T follicular helper cell (primary cell): ENCODE measurements at regions not wholly inside any gene's neighbourhood (a gene's known extent, or its start where the extent isn't known, plus 50 kb on each side); places are given as distances from the start of the nearest gene placed in this dataset.
"Not testable (repeated sequence)": the region's sequence is repeated elsewhere in the genome, so short reads cannot be mapped to it uniquely, and the experiment has no call there.

Experiments used
- DNase-seq: peaks from one replicate; pipeline ENCODE4 v3.0.0-alpha.2; 2020; ENCODE audit warnings: low read depth

DNA sequence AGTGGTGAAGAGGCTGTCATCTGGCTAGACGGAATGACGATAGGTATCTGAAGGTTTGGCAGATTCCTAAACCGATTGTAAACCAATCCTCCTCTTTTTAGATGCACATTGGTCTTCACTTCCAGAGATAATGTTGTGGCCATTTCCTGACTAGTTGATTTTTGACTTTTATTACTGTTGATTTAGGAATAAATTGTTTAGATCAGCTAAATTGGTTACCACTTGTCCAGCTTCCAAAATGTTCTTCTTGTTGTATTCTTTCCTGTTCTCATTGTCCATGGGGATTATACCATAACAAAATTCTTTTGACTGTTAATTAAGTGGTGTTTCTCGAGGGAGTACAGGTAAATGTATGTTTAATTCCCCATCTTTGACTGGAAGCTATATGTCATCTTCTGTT lies 119.7 kb downstream of the MACROH2A1 start:
- no peak for DNase-seq

DNA sequence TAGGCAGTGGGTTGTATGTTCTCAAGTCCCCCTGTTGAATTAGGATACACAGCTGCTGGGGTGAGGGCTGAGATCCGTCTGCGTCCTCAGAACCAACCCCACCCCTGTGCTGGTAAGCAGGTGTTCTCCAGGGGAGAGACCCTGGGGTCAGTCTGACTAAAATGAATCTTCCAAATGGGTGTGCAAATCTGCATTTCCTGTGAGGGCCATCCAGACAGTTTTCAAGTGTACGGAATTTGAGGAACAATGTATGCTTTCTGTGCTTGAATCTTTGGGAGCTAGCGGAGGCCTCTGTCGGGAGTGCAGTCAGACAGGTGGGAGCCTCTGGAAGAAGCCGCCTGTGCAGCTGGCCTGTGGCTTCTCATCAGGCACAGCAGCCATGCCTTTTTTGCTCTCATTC lies 122.9 kb downstream of the MACROH2A1 start:
- DNase-seq, result no peak

DNA sequence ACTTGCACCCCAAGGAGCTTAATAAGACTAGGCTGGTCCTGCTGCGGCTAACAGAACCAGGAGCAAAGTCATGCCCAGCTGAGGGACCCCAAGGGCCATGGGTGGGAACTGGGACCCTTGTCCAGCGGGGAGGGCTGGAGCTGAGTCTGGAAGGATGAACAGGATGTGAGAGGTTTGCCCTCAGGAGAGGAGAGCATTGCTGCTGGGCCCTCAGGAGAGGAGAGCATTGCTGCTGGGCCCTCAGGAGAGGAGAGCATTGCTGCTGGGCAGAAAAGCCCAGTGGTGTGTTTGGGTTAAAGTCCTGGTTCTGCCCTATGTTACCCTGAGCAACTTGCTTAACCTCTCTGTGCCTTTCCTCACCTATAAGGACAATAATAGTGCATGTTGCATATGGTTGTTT lies 125.8 kb downstream of the MACROH2A1 start:
- no peak for DNase-seq

DNA sequence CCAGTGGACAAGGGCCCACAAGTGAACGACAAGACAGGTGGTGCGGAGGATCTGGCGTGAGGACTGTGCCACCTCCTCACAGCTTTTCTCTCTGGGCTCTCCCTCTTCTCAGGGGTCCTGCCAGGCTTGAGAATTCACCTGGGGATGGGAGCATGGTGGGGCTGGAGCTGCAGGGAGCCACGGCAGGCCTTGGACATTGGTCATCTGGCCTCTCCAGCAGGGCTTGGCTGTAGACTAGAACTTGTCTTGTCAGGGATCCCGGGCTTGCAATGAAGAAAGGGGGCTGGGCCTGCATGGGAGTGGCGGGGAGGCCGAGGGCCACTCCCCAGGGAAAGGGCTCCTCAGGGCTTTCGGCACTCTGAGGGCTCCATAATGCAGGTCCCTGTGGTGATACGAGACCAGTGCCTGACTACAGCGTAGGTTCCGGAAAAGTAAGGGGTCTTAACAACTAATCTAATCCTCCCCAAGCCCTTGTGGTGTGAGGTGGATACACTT lies 126.7 kb downstream of the MACROH2A1 start:
- no peak for DNase-seq

DNA sequence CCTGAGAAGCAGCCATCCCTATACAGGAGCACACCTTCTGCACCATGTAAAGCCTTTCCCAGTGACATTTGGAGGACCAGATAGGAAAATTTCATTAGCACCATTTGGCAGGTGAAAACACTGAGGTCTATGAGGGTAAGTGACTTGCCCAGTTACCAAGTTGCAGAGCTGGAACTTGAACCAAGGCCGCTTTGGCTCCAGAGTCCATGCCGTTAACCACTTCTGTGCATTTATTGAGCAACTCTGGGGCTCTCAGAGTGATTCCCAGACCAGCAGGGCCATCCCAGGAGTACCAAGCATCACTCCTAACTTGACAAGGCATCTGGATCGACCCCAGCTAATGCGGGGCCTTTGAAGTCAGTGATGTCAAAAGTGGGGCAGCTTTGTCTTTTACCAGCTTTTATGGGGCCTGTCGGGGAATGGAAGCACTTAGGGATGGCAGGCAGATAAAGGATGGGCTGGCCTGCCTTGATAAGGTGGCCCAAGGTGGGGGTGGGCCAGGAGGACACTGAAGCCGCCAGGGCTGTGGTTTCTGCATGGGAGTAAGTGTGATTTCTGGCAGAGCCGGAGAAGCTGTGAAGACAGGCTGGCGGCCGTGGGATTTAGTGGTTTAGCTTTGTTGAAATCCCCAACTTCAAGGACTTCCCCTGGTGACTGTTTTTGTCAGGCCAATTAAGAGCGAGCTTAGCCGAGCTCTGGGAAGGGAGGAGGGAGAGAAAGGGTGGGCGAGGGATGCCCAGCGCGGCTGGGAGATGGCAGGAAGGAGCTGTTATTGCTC lies 127.3 kb downstream of the MACROH2A1 start:
- no peak for DNase-seq

DNA sequence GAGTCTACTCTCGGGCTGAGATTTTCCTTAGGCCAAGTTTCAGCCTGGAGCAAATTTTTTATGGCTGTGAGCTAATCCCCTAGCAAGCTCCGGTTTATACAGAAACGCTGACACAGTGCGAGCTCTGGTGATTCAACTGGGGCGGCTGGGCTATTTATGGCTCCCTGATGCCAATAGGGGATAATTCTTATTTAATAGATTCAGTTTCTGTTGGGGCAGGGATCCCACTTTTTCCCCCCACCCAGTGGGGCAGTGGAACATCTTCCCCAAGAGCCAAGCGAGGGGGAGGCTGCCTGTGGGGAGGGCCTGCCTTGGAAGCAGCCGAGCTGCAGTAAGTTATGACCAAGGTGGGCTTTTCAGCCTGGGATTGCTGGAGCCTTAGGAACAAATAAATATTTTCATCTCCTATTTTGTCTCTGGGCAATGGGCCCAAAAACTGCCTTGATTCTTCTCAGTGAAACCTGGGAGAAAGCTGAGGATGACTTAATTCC lies 129.1 kb downstream of the MACROH2A1 start:
- no peak for DNase-seq

DNA sequence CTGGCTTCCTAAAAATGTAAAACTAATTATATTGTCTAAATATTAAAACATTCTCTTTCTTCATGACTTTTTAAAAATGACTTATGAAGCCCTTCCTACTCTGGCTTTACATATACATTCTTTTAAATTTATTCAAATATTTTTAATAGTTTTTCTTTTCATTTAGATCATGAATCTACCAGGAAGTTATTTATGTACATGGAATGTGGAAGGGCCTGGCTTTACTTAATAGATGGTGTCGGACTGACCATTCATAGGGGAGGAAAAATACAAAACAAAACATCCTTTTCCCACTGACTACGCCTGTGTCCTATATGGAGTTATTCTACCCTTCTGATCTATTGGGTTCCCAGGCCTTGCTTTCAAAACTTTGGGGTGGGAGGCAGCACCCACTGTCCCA lies 129.8 kb downstream of the MACROH2A1 start:
- DNase-seq, result no peak

DNA sequence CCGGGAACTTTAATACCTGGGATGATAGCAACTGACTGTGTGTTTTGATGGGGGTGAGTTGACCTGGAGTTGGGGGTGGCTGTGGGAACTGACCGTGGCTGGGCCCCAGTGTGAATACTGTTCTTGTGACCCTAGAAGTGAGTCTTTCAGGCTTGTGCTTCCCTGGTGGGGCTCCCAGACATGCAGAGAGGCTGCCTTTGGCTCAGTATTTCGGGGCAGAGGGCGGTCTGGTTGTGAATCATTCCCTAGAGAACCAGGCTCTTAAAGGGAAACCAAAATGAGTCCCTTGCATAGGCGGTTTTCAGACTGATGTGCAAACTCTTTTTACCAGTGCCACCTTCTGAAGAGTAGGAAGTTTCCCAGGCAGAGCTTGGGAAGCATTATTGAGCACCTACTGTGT lies 132.1 kb downstream of the MACROH2A1 start:
- no peak for DNase-seq

DNA sequence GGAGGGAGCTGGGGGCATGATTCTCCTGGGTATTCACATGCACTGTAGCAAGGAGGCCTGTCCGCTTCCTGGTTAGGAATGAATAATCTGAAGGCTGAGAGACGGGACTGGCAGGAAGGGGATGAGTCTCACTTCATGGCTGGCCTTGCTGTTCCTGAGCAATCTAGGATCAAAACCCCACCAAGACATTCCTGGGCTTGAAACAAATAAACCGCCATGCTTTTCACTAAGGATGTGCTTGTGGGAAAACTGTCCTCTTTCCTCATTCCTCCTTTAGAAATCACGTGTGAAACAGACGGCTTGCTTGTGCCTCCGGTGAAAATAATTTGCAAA lies 132.8 kb downstream of the MACROH2A1 start:
- no peak for DNase-seq

DNA sequence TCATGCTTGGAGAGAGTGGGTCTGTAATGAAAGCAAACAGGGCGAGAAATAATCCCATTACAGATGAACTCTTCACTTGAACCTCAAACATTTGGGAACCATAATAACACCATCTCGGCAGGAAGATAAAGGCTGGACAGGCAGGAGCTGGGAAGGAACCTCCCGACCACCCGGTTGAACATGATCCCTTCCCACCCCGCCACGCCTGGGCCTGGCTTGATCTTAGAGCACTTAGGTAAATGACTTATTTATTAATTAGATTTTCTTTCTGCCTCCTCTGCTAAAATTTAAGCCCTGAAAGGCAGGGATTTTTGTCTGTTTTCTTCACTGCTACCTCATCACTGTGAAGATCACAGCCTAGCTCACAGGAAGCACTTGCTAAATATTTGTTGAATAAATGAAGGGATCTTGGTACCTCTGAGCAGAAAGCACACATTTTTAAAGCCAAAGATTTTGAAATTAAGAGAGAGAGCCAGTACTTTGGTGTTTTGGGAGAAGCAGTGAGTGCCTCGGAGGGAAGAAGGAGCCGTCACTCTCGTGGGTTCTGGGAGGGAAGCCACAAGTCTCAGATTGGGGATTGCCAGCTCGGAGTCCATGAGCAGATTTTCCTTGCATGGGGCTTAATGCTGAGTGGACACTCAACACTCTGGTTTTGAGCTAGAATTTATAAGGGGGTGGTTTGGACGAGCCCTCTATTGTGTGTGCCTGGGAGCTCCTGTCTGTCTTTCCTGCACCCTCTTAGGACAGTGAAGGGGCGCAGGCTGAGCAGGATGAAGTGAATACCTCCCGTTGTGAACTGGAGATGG lies 133.3 kb downstream of the MACROH2A1 start:
- DNase-seq, result no peak

DNA sequence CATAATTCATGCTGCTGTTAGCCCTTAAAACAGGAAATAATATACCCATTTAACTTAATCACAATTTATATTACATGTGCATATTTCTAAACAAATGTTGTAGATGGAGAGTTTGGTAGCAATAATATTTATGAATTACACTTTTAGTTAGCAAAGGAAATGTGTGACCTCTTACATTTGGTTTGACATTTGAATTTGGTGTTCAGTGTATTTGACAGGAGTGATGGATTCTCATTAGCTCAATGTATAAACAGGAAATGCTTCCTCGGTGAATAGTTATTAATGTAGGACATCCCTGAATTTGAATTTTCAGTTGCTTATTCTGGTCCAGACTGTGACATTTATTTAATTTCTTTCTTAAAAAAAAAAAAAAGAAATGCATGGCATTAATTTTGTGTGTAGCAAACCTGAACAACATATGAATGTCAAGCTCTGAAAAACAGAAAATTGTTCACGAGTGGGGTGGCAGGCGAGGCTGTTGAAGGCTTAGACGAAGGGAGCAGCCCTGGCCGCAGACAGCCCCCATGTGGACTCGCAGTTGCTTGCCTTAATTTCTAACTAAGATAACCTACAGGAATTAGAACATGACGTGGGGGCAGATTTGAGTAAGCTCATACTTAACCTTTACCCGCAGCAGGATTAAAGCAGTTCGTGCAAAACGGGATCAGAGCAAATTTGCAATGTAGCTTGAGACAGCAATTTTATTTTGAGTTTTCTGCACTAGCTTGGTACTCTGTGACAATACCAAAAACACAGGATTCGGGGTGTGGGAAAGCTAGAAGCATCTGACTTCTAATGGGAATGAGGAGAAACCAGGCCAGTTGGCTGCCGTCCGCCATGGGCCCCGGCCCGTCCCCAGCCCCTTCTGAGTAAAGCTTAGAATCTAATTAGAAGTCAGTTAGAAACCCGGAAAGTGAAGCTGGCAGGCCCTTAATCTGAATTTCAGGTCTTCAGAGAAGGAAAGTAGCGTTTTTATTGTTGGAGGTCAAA lies 134.3 kb downstream of the MACROH2A1 start:
- no peak for DNase-seq

DNA sequence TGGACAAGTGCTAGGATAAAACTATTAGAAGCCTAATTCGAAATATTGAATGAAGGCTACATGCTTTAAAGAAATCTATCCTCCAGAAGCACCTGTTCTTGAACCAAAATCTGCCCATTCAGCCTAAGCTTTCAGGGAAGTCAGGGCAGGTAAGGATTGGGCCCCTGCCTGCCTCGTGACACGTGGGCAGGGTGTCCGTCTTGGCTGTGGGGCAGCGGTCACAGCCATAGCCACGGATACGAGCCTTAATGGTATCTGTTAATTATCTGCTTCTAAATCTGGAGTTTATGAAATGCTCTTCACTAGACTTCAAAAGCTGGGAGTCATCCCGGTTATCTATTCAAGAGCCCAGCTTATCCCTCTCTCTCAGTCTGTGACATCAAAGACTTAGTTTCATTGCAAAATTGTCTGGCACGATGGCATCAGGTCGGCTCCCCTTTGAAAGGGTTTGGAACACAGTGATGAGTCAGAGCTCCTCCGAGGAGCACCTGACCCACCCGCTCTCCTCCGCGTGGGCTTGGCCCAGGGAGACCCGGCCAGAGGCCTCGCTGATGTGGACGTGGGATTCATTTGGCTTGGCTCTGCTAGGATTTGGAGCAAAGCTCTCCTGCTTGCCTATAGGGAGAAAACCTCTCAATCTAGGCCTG lies 135.9 kb downstream of the MACROH2A1 start:
- DNase-seq, result no peak

DNA sequence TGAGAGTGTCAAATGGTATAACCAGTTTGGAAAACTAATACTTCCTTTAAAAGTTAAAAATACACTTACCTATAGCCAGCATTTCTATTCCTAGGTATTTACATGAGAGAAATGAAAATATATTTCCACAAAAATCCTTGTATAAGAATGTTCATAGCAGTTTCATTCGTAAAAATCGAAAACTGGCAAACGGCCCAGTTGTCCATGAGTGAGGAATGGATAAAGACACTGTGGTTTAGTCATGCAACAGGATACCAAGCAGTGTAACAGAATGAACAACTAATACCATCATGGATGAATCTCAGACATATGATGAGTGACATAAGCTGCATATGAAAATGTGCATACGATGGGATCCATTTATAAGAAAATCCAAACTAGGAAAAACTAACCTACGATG lies 136.7 kb downstream of the MACROH2A1 start:
- no peak for DNase-seq

DNA sequence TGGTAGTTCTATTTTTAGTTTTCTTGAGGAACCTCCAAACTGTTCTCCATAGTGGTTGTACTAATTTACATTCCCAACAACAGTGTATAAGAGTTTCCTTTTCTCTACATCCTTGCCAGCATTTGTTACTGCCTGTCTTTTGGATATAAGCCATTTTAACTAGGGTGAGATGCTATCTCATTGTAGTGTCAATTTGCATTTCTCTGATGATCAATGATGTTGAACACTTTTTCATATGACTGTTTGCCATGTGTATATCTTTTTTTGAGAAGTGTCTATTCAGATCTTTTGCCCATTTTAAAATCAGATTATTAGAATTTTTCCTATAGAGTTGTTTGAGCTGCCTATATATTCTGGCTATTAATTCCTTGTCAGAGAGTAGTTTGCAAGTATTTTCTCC lies 138.9 kb downstream of the MACROH2A1 start:
- DNase-seq, result not testable (repeated sequence)

DNA sequence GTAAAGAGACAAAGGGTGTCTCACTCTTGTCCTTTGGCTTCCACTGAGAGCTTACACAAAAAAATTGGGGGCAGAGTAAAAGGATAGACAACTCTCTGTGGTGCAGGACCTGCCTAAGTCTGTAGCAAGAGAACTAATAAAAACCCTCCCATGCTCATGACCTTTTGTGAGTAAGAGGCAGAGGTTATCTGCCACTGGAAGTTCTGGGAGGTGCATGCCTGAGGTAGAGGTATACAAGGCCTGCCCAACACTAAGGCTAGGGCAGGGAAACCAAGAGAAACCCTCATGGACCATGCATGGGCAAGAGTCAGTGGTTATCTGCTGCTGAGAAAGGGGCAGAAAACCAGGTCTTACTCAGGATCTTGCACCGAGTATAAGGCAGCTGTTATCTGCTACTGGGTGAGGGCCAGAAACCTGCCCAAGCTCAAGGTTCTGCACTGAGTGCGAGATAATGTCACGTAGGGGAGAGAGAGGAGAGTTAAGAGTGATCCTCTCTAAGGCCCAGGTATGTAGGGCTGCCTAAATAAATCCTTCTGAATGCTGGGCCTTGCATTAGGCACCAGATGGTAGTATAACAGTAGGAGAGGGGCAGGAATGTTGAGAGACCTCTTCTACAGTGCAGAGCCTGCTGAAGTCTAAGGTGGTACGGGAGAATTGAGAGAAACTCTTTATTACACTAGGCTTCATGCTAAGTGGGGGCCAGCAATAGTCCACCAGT lies 143.4 kb downstream of the MACROH2A1 start:
- DNase-seq, result no peak

DNA sequence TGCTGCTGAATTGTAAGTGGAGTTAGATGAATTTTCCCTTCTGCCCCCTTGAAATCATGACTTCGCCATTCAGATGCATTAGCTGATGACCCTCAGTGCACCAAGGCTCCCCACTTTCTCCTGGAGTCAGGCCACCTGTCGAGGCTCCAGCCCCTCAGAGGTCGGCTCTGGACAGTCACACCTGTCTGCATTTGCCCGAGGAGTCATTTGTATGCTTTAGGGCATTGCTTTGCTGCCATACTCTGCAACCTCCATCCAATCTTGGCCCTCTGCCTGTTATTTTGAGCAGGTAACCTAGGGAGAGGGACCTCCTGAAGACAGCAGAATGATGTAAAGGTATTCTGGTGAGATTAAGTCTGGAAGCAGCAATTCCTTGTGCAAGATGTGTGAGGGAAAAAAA lies 144.8 kb downstream of the MACROH2A1 start:
- DNase-seq, result no peak

DNA sequence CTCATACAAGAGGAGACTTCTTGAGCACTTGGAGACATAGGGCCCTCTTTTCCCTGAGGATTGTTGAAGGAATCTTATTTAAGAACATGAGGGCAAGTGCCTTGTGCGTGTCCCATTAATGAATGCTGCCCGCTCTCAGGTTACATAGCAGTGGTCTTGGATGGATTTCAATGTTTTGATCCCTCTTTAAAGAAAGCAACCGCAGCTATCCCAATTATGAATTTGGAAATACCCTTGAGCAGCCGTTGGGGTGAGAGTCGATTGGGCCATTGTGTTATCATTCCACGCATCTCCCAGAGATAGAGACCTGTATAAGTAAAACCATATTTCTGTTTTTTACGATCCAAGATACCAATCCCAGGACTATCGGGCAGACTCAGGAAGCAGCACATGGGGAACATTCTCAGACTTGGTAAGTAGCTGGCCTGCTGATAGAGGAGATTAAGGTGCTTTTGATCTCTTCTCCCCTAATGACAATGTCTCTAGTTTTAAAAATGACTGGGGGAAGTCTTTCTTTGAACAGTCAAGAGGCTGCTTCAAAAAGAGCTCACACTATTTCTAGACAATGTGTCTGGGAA lies 145.3 kb downstream of the MACROH2A1 start:
- no peak for DNase-seq

DNA sequence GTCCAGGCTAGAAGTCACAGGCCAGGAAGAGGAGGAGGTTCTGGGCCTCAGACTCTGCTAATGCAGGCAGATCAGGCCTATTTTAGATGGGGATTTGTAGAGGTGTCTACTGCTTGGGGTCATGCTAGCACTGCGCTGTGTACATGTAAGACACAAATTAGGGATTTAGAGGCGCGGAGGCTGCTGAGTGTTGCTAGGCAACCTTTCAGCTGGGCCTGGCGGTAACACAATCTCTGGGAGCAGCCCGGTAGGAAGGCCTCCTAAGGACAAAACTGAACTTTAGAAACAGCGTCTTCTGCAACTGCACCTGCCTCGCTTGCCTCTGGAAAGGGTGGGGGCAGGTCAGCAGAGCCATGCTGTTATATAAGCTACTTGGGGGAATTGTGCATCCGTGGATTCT lies 147.9 kb downstream of the MACROH2A1 start:
- DNase-seq, result no peak

DNA sequence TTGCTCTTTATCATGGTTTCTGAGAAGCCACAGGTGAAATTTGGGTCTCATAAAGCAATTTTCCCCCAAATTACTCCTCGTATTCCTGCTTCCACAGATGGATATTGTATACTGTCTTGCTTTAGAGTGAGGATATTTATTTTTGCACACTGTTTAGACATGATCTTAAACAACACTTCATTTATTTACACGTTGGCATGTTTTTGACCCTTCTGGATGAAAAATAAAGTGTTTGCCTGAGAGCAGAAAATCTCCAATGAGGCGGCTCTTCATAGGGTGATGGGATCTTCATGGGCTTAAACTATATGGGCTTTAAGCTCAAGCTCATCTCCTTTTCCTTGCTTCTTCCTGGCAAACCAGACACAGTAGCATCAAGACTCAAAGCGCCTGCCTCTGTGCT lies 148.4 kb downstream of the MACROH2A1 start:
- no peak for DNase-seq

DNA sequence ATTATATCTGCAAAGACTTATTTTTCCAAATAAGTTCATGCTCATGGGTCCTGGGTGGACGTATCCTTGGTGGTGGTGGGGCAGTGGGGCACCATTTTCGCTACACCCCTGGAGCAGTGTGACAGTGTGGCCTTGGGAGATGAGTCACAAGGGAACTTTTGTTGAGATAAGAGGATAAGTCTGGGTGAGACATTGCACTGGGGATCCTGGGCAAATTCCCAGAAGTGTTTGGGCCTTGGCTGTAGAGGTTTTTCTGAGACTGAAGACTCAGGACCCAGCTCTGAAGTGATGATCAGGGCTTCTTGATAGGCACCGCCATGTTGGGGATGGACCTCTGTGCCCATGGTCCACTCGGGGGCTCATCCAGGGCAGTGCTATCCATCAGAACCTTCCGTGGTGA lies 149.4 kb downstream of the MACROH2A1 start:
- DNase-seq, result no peak
